ENCODE measurements at regions not wholly inside any gene's neighbourhood (a gene's known extent, or its start where the extent isn't known, plus 50 kb on each side); places are given as distances from the start of the nearest gene placed in this dataset.

DNA sequence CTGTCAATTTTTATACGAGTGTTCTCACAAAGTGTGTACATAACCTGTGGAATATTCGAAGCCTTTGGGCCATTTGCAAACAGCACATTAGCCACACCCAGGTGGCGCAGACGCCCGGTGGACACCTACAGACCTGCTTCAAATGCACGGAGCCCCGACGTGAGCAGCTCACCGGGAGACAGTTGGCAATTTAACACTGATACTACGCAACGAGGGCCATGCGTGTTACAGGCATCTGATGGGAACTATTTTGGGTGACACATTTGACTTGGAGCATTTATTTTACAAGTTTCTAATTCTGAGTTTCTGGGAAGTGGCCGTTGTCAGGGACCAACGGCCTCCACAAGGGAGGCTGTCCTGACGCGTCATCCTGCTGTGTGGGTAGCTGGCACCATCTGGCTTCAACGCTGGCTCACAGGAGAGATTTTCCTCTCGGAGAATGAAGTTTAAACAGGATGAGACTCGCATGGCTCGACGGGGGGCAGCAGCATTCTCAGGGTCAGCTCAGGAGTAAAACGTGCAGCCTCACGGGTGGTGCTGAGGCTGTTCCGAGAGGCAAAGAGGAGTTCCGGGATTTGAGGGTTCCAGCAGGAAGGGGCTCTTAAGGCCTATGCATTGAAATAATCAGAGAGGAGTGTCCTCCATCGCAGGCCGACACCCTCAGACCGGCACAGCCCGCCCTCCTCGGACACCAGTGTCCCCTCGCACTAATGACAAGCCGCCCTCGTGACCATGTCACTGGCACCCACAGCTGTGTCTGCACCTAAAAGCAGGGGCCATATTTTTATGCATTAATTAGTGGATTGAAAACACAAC, 207.4 kb downstream of the DLL1 start:
- no peak for DNase-seq (ENCODE audit: low read depth)

DNA sequence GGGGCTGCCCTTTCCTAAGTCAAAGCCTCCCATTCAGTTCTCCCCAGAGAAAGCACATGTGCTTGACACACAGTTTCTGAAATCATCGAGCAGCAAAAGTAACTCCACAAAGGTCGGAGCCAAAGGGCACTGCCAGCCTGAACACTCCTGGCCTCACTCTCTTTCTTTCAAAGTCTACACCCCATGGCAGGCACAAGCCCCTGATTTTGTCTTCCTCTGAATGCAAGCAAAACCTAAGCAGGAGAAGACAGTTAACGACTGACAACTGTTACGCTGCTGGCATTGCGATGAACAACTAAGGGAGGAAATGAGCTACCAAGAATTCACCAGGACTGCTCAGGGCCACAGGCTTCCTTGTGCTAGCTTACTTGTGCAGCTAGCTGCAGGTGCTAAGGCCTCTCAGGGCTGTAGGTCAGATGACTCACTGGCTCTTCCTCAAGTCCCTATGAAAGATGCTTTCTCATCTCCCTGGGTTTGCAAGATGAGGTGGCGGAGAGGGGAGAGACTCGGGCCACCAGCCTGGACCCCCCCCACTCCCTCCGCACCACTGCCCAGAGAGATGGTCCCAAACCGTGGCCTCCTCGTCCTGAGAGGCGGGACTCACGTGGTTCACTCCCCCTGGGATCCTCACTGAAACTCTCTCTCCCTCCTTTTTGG, 208.2 kb downstream of the DLL1 start:
- DNase-seq (ENCODE audit: low read depth), result no peak

DNA sequence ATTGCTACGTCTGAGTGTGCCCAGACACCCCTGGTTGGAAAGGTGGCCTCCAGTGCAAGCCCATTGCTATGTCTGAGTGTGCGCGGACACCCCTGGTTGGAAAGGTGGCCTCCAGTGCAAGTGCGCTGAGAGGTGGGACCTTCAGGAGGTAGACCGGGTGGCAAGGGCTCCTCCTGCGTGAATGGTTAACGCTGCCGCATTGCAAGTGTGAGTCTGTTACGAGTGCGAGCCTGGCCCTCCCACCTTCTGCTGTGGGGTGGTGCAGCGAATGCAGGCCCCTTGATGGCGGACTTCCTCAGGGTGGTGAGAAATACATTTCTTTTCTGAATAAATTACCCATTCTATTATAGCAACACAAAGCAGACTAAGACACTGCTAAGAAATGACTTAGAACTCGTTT, 208.8 kb downstream of the DLL1 start:
- DNase-seq (ENCODE audit: low read depth), result no peak

DNA sequence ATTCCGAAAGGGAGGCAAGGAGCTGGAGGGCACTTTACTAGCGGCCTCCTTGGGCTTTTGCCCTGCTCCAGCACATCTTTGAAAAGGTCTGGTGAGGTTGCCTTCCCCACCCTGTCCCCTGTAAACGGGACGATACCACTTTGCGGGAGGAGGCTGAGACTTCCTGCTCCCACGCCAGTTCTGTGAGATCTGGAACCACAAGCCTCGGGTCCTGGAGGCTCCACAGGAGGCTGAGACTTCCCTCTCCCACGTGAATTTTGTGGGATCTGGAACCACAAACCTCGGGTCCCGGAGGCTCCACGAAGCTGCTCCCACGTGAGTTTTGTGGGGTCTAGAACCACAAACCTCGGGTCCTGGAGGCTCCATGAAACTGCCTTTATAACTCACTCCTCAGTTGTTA, 209.3 kb downstream of the DLL1 start:
- DNase-seq (ENCODE audit: low read depth), result no peak

DNA sequence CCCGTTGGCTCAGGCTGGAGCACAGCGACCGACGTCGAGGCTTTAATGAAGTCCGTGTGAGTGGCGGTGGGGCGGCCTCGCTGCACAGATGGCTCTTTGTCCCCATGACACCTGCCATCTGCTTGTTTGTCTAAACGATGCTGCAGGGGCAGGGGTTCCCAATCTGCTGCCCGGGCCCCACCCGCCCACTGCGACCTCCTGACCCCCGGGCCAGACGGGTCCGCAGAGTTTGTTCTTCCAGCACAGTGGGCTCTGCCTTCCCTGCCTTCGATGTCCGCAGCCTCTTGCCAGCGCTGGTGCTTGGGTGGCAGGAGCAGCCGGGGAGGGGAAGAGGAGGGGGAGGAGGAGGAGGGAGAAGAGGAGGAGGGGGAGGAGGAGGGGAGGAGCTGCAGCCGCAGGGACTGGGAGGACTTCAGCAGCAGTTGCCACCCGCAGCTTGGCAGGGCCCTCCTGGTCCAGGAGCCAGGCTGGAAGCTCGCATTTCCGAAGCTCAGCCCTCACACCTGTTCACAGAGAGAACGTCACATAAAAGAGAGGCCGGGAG, 210.0 kb downstream of the DLL1 start:
- DNase-seq (ENCODE audit: low read depth), result no peak

DNA sequence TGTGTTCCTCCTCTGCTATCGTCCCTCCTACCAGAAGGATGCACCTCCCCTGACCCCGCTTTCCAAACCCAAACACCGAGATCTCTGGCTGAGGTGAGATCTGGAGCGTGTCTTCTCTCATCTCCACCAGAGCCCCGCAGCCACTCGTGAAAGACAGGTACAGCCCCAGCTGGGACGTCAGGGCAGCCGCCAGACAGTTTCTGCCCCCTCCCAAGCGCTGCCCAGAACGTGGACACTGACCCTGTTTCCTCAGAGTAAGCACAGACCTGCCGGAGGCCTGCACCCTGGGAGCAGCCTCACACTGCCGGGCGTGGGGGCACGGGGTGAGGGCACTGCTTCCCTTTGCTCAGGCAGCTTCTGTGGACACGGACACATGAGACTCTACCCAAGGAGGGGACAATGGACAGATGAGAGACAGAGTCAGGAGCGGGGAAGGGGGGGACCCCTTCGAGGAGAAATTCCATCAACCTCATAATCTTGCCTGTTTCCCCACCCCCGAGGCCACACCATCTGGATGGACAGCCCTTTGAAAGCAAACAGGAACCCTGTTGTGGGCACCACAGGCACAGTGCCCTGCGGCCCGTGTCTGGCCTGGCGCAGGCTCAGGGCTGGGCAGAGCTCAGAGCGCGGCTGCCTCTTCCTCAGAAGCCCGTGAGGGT, 210.6 kb downstream of the DLL1 start:
- DNase-seq (ENCODE audit: low read depth), result no peak

DNA sequence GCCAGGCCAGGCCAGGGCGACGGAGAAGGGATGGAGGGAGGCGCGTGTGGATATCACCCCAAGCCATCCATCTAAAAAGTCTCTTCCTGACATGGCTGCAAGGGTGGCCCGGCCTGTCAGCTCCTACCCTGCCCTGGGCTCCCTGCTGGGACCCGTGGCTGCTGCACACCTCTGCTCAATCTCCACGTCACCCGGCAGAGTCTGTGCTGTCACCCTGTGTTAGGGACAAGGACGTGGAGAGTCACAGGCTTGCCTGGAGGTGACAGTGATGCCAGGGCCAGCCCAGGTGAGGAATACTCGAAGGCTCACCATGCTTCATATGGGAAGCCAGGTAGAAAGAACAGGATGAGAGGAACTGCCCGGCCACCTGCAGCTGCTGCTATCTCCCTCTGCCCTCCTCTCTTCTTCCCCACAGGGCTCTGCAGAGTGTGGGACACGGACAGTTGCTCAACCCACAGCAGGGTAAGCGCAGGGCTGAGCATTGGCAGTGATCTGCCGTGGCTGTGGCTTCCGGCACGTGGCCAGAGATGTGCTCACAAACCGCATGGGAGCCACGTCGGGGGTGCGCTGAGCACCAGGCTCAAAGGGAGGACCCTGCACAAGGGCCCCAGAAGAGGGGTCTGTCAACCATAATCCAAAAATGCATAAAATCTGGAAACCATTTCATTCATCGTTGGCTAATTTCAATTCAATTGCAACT, 214.3 kb downstream of the DLL1 start:
- DNase-seq (ENCODE audit: low read depth), result no peak

DNA sequence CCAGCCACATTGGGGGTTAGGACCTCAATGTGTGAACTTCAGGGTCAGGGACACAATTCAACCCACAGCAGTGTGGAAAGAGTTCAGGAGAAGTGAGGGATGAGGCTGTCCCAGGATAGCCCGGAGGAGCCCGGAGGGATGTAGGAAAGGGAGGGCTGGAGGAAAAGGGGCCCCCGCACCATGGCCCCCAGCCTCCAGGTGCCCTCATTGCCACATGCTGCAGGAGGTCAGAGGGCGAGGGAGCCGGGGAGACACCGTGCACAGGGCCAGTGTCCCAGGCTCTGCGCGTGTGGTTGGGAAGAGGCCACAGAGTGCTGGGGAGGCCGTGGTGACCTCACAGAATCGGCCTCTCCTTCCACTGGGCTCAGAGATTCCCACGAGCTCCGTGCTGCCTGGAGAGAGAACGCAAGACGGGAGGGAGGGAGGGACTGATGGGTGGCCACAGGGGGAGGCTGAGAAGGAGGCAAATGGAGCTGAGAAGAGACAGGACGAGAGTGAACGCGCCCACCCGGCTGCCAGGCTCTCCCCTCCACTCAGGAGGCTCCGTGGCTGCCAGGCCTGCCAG, 215.1 kb downstream of the DLL1 start:
- DNase-seq (ENCODE audit: low read depth), result no peak

DNA sequence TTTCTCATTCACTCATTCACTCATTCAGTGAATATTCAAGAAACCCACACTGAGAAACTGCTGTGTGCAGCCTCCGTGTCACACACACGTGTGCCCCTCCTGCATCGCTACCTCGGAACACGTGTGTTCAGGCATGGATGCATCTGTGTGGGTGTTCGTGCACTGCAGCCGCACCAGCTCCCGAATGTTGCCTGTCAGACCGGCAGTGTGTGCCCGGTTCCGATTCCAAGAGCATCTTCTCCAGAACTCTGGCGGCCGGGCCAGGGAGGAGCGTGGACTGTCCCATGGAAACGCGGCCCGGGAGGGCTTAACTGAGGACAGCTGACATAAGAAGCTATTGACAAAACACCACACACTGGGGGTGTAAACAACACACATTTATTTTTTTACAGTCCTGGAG, 216.0 kb downstream of the DLL1 start:
- DNase-seq (ENCODE audit: low read depth), result no peak

DNA sequence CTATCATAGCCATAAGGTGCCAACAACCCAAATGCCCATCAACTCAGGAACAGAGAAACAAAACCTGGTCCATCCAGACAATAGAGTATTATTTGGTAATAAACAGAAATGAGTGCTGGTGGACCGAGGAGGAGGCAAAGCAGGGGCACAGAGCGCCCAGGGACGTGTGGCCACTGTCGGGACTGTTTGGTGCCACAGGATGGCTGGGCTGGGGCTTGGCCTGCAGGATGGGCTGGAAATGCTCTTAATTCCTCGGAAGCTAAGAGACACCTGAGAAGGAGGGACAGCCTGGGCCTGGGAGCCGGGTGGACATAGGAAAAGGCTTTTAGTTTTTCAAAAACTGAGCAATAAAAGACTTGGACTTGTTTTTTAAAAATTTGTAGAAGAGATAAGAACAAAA, 216.4 kb downstream of the DLL1 start:
- DNase-seq (ENCODE audit: low read depth), result no peak

DNA sequence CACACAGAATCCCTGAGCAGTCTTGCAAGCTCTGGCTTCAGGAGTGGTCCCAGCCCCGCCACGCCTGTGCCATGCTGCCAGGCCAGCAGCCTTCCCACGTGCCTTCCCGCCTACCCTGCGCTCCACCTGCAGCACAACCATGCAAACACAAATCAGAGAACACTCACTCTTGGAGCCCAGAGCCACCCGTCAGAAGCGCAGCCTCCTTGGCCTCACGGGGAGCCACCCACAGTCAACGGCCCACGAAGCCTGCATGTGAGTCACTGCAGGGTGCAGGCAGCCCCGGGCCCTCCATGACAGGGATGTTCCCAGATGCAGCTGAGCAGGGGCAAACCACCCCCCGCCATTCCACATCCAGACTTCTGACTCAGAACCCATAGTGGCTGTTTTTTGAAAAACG, 217.0 kb downstream of the DLL1 start:
- DNase-seq (ENCODE audit: low read depth), result no peak

DNA sequence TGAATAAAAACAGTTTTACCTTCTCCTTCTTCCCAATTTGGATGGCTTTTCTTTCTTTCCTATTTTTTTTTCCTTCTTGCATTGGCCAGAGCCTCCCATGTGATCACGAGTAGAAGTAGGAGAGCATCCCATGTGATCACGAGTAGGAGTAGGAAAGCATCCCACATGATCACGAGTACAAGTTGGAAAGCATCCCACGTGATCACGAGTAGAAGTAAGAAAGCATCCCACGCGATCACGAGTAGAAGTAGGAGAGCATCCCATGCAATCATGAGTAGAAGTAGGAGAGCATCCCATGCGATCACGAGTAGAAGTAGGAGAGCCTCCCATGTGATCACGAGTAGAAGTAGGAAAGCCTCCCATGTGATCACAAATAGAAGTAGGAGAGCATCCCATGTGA, 218.6 kb downstream of the DLL1 start:
- no peak for DNase-seq (ENCODE audit: low read depth)

DNA sequence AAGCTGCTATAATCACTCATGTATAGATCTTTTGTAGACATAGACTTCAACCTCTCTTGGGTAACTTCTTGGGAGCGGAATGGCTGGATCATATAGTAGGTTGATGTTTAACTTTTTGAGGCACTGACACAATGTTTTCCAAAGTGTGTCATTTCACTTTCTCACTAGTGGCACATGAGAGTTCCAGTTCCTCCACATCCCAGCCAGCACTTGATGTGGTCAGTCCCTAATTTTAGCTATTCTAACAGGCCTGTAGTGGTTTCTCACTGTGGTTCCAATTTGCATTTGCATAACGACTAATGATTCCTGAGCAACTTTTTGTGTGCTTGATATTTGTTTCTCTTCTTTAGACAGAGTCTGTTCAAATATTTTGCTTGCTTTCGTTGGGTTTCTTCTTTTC, 221.3 kb downstream of the DLL1 start:
- DNase-seq (ENCODE audit: low read depth), result no peak

DNA sequence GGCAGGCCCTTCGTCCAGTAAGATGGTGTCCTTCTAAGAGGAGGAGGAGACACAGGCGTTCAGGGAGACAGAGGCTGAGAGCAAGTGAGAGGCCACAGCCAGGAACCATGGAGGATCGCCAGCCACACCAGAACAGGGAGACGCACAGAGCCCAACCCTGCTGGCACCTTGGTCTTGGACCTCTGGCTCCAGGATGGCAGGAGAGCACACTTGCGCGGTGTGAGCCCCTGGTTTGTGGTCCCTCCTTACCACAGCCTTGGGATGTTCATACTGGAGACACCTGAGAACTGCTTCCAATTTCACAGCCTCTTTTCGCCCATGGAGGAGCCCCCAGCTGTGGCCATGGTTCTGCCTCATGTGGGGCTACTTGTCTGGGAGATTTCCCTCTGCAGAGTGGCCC, 222.4 kb downstream of the DLL1 start:
- DNase-seq (ENCODE audit: low read depth), result no peak

DNA sequence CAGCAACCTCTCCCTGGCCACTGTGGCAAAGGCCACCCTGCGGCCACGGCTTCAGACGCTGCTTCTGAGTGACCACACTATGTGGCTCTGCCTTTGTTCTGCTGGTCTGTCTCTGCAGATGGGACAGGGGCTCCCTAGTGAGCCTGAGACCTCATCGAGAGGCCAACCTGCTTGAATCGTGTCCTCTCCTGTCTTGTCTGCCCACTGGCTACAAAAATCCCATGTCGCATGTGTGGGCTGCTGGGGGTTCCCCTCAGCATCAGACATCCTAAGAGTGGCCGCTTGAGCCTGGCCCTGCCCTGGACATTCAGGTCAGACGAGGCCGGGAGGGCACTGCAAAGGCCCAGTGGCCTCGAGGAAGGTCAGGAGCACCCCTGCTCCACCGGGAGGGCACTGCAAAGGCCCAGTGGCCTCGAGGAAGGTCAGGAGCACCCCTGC, 222.9 kb downstream of the DLL1 start:
- DNase-seq (ENCODE audit: low read depth), result no peak

DNA sequence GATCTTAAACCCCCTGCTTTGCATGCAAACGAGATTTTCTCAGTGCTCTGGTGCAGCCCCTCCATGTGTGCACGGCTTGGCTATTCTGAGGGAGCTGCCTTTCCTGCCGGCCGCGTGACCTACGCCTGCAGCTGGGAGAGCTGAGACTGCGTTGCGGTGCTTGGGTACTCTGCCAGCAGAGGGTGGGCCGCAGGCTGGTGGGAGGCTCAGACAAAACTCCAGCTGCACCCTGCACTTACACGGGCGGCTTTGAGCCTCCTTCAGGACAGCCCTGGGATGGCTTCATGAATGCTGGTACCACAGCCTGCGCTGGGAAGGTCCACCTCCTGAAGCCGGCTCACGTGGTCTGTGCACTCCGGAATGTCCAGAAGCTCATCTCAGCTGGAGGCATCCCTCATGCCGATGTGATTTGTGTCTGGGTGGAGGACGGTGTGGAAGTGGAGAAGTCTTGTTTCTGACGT, 223.7 kb downstream of the DLL1 start:
- DNase-seq (ENCODE audit: low read depth), result no peak

DNA sequence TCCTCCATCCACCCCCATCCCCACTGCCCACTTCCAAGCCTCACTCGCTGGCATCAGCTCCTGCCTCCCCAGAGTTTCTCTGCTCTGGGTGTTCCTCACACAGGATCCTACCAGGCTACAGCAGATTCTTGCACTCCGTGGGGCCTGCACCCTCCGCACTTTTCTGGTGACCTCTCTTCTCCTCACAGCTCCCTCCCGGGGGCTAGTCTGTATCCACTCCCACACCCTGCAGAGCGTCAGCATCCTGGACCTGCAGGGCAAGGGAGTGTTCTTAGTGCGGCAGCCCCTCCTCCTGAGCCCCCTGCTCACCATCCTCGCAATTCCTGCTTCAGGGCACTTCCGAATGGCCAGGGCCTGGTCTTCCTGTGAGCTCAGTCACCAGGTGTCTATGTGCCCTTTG, 224.2 kb downstream of the DLL1 start:
- no peak for DNase-seq (ENCODE audit: low read depth)

DNA sequence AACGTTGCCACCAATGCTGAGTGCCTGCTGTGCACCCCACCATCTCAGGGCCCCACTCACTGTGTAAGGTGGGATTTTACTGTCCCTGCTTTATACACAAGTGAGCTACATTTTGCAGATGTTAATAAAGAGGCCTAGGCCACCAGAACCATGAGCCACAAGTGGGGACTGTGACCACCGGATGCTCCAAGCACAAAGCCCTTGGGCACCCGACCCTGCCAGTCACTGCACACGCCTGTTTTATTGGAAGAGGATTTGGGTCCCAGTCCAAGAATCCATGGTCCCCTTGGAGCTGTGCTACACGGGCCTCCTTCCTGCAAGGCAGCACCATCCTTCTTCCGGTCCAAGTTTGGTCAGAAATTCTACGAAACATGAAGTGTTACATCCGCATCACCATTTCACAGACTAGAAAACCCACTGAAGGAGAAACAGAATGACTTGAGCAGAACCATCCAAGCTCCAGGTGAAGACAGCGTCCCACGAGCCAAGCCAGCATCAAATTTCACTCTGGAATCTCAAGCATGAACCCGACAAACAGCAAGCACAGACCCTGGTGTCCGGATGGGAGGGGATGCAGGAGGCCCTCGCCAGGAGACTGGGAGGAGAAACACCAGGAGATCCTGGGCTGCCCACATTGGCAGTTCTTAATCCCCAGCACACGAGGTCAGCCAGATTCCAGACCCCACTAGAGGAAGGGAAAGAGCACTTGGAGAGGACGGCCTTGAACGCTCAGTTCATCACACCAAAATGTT, 226.9 kb downstream of the DLL1 start:
- DNase-seq (ENCODE audit: low read depth), result no peak

DNA sequence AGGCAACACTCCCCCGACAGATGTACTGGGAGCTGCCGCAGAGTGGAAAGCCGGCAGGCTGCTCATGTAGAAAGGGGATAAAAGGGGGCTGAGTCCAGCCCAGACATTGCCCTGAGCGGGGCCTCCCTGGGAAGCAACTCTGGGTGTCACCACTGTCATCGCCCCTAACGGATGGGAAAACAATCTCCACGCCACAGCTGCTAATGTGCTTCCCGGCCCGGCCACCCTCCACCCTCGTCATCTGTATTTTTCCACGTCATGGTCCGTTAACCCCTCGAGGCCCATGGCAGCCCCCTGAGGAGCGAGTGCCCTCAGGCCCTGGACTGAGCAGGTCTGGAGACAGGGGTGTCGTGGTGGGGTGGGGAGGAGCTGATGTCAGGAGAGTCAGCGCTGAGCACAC, 227.4 kb downstream of the DLL1 start:
- no peak for DNase-seq (ENCODE audit: low read depth)

DNA sequence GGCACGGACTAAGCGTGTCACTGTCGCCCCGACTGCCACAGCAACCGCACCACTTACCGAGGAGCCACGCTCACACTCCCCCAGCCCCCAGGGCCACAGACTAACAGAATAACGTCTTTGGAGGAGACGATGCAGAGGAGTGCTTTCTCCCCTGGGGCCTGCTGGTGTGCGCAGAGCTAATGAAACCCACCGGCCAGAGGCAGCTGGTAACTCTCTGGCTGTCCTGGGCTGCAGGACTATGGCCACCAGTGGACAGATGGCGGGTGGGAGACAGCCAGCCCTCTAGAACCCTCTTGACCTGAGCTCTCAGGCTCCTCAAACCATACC, 228.0 kb downstream of the DLL1 start:
- no peak for DNase-seq (ENCODE audit: low read depth)

DNA sequence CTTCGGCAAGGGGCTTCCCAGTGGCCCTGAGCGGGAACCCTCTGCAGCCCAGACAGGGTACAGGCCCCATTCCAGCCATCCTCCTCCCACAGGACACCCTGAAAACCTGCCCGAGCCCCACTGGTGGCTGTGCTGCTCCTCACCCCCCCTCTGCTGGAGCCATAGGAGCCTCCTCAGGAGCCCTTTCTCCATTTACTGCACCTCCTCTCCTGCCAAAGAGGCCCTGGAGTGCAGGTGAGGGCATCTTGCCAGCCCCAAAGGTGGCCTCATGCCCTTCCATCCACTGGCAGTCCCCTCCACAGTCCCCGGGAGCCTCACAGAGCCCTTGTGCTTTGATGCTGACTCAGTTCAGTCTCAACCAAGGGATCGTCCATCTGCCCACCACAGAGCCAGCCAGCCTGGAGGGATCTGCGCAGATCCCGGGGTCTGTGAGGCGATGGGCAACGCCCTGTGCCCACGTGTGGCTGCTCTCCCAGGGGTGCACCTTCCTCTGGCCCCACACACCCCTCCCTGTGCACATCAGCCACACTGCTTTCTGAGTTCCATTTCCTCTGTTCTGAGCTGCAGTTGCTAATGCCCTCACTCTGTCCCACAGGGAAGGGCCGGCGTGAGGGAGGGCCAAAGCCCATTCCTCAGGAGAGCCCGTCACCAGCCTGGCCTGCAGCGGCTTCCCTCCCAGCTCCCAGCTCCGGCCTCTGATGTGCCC, 228.5 kb downstream of the DLL1 start:
- DNase-seq (ENCODE audit: low read depth), result no peak

All from stimulated activated CD8-positive, alpha-beta memory T cell treated with anti-CD3 and anti-CD28 coated beads, Interleukin-4, amount 100 ng/mL, for 24 hours (primary cell).